ENCODE measurements at regions not wholly inside any gene's neighbourhood (a gene's known extent, or its start where the extent isn't known, plus 50 kb on each side); places are given as distances from the start of the nearest gene placed in this dataset.

DNA sequence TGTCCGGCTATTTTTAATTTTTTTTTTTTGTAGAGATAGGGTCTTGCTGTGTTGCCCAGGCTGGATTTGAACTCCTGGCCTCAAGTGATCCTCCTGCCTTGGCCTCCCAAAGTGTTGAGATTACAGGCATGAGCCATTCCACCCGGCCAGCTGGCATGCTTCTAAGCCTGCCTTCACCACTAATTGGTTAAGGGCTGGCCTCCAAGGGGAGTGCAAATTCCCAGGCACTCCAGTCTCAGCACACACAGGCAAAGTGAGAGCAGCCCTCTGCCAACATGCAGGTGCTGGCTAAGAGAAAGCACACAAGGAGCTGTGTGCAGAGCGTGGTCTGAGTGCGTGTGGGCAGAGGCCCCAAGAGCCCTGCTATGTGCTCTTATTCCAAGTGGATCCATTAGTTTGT lies 149.8 kb upstream of the HS3ST2 start:
- TF ChIP-seq, protein P1, sequence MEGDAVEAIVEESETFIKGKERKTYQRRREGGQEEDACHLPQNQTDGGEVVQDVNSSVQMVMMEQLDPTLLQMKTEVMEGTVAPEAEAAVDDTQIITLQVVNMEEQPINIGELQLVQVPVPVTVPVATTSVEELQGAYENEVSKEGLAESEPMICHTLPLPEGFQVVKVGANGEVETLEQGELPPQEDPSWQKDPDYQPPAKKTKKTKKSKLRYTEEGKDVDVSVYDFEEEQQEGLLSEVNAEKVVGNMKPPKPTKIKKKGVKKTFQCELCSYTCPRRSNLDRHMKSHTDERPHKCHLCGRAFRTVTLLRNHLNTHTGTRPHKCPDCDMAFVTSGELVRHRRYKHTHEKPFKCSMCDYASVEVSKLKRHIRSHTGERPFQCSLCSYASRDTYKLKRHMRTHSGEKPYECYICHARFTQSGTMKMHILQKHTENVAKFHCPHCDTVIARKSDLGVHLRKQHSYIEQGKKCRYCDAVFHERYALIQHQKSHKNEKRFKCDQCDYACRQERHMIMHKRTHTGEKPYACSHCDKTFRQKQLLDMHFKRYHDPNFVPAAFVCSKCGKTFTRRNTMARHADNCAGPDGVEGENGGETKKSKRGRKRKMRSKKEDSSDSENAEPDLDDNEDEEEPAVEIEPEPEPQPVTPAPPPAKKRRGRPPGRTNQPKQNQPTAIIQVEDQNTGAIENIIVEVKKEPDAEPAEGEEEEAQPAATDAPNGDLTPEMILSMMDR (IDR thresholded peaks at IDR 0.05), result no peak
- TF ChIP-seq POLR2A (IDR thresholded peaks at IDR 0.05), result no peak
